GM23338 (cell line): ENCODE measurements at regions not wholly inside any gene's neighbourhood (a gene's known extent, or its start where the extent isn't known, plus 50 kb on each side); places are given as distances from the start of the nearest gene placed in this dataset.

Experiments used
- ATAC-seq: fragments of 200-7000 bp; cut with Tn5 transposase; 3 replicates; pipeline ENCODE4 v1.9.1; 2020
- DNase-seq: peaks from one replicate; pipeline ENCODE4 v3.0.0-alpha.2; 2015; ENCODE audit warnings: low spot score
- H2AFZ ChIP-seq: fragments of 200-600 bp; sonication (generic); 2 replicates; pipeline ENCODE4 v1.8.0; 2016; ENCODE audit warnings: antibody characterized with exemption, mild to moderate bottlenecking, moderate library complexity
- H3F3A ChIP-seq: fragments of 200-600 bp; sonication (generic); replicated peaks from 2 replicates; pipeline ENCODE4 v1.8.0; 2017; ENCODE audit warnings: antibody characterized with exemption, mixed run types, low read depth
- H3K27ac ChIP-seq: fragments of 200-600 bp; sonication (generic); 2 replicates; pipeline ENCODE4 v1.6.1; 2016; ENCODE audit warnings: low read depth
- H3K27me3 ChIP-seq: fragments of 200-600 bp; sonication (generic); 2 replicates; pipeline ENCODE4 v1.8.0; 2016; ENCODE audit warnings: mild to moderate bottlenecking, mixed run types, moderate library complexity; ENCODE audit not compliant: insufficient read depth
- H3K36me3 ChIP-seq: fragments of 200-600 bp; sonication (generic); 2 replicates; pipeline ENCODE4 v1.8.0; 2016; ENCODE audit warnings: mild to moderate bottlenecking; ENCODE audit not compliant: insufficient read depth
- H3K4me1 ChIP-seq: fragments of 200-600 bp; sonication (generic); 2 replicates; pipeline ENCODE4 v1.8.0; 2016; ENCODE audit warnings: mild to moderate bottlenecking, moderate library complexity; ENCODE audit not compliant: insufficient read depth
- H3K4me2 ChIP-seq: fragments of 200-600 bp; sonication (generic); 2 replicates; pipeline ENCODE4 v1.7.1; 2017; ENCODE audit warnings: mixed run types
- H3K4me3 ChIP-seq: fragments of 200-600 bp; sonication (generic); 2 replicates; pipeline ENCODE4 v1.6.1; 2016; ENCODE audit warnings: mixed run types
- H3K79me2 ChIP-seq: fragments of 200-600 bp; sonication (generic); replicated peaks from 2 replicates; pipeline ENCODE4 v1.8.0; 2017; ENCODE audit warnings: mild to moderate bottlenecking; ENCODE audit not compliant: insufficient read depth
- H3K9me2 ChIP-seq: fragments of 200-600 bp; sonication (generic); 2 replicates; pipeline ENCODE4 v1.8.0; 2017; ENCODE audit not compliant: insufficient read depth
- H4K20me1 ChIP-seq: fragments of 200-600 bp; sonication (generic); replicated peaks from 2 replicates; pipeline ENCODE4 v1.8.0; 2017; ENCODE audit warnings: mild to moderate bottlenecking; ENCODE audit not compliant: insufficient read depth
- H3K27ac Mint-ChIP-seq: 2 replicates; pipeline ENCODE4 v1.8.0; 2020; ENCODE audit warnings: inconsistent platforms, mild to moderate bottlenecking, moderate library complexity, mixed read lengths
- H3K27me3 Mint-ChIP-seq: 3 replicates; pipeline ENCODE4 v1.8.0; 2022; ENCODE audit warnings: low read depth, mild to moderate bottlenecking, moderate library complexity, mixed read lengths, inconsistent platforms; ENCODE audit not compliant: insufficient read depth, poor library complexity
- H3K36me3 Mint-ChIP-seq: 3 replicates; pipeline ENCODE4 v1.8.0; 2021; ENCODE audit warnings: low read depth, mild to moderate bottlenecking, inconsistent platforms, moderate library complexity, mixed read lengths
- H3K4me1 Mint-ChIP-seq: 3 replicates; pipeline ENCODE4 v1.8.0; 2020; ENCODE audit warnings: mild to moderate bottlenecking, inconsistent platforms, mixed read lengths
- H3K4me3 Mint-ChIP-seq: 3 replicates; pipeline ENCODE4 v1.8.0; 2021; ENCODE audit warnings: moderate library complexity, mild to moderate bottlenecking, inconsistent platforms, mixed read lengths
- H3K9me3 Mint-ChIP-seq: 3 replicates; pipeline ENCODE4 v1.8.0; 2020; ENCODE audit warnings: moderate library complexity, mild to moderate bottlenecking, inconsistent platforms, mixed read lengths
- CREB1 ChIP-seq: fragments of 250-450 bp; sonication (Bioruptor Pico); IDR thresholded peaks from 2 replicates; pipeline ENCODE4 v1.5.0; 2020; ENCODE audit warnings: low read depth, mild to moderate bottlenecking, moderate library complexity
- CTCF ChIP-seq, 2 experiments: fragments of 200-600 bp in 1 of 2; sonication (generic) in 1 of 2; conservative IDR thresholded peaks; 2 replicates each; pipeline versions ENCODE4 v1.5.1 to v1.6.1; 2016 to 2017; ENCODE audit warnings: antibody characterized with exemption in 2 of 2, low read depth in 2 of 2, mild to moderate bottlenecking in 2 of 2, moderate library complexity in 1 of 2
- ETS1 ChIP-seq: IDR thresholded peaks from 2 replicates; pipeline ENCODE4 v1.6.1; 2016; ENCODE audit warnings: antibody characterized with exemption
- EZH2 ChIP-seq: fragments of 200-600 bp; sonication (generic); IDR thresholded peaks from one replicate; pipeline ENCODE4 v1.8.0; 2017; ENCODE audit warnings: antibody characterized with exemption, mild to moderate bottlenecking, low read depth; ENCODE audit not compliant: unreplicated experiment
- EZH2phosphoT487 ChIP-seq: fragments of 200-600 bp; sonication (generic); IDR thresholded peaks from one replicate; pipeline ENCODE4 v1.8.1; 2018; ENCODE audit warnings: antibody characterized with exemption; ENCODE audit not compliant: unreplicated experiment
- JUNB ChIP-seq: IDR thresholded peaks from one replicate; pipeline ENCODE4 v1.6.1; 2016; ENCODE audit warnings: antibody characterized with exemption; ENCODE audit not compliant: unreplicated experiment
- POLR2AphosphoS5 ChIP-seq: IDR thresholded peaks from 2 replicates; pipeline ENCODE4 v1.6.1; 2016; ENCODE audit warnings: antibody characterized with exemption, low read depth
- REST ChIP-seq: IDR thresholded peaks from one replicate; pipeline ENCODE4 v1.6.1; 2018; ENCODE audit warnings: antibody characterized with exemption; ENCODE audit not compliant: unreplicated experiment
- STAT1 ChIP-seq: IDR thresholded peaks from one replicate; pipeline ENCODE4 v1.6.1; 2016; ENCODE audit warnings: antibody characterized with exemption; ENCODE audit not compliant: unreplicated experiment
- ZNF114 ChIP-seq: fragments of 250-450 bp; sonication (Bioruptor Pico); IDR thresholded peaks from 2 replicates; pipeline ENCODE4 v1.5.0; 2020; ENCODE audit warnings: mild to moderate bottlenecking, moderate library complexity
- ZNF331 ChIP-seq: fragments of 250-450 bp; sonication (Bioruptor Pico); IDR thresholded peaks from 2 replicates; pipeline ENCODE4 v1.5.0; 2020; ENCODE audit warnings: low read depth, mild to moderate bottlenecking, moderate library complexity
- ZNF462 ChIP-seq: fragments of 250-450 bp; sonication (Bioruptor Pico); IDR thresholded peaks from 2 replicates; pipeline ENCODE4 v1.5.0; 2020; ENCODE audit warnings: mild to moderate bottlenecking, moderate library complexity

- H3K4me1 ChIP-seq, result no peaks in the 10 kb centered on the region
- H2AFZ ChIP-seq, result no peak overlapping the region
- ATAC-seq, result no peak
- no peaks in the 10 kb centered on the region for H3F3A ChIP-seq
- H3K79me2 ChIP-seq, result no peaks in the 10 kb centered on the region
- no peak overlapping the region for H3K4me2 ChIP-seq
- no peak overlapping the region for H3K27ac Mint-ChIP-seq
- H3K27me3 ChIP-seq, result no peaks in the 10 kb centered on the region
- H4K20me1 ChIP-seq, result no peaks in the 10 kb centered on the region
- no peaks in the 10 kb centered on the region for H3K9me2 ChIP-seq
- no peaks in the 10 kb centered on the region for H3K27me3 Mint-ChIP-seq
- H3K4me3 ChIP-seq, result no peak overlapping the region
- no peak for DNase-seq
- TF ChIP-seq POLR2AphosphoS5, result no peak
- no peak for TF ChIP-seq ZNF331 (CRISPR knock-in tag)
- TF ChIP-seq CTCF (conservative IDR thresholded peaks at IDR 0.05; ENCODE audit: low read depth in 2 of 2), result no peak
- TF ChIP-seq STAT1, result no peak
- TF ChIP-seq EZH2phosphoT487, result no peak
- no peak for TF ChIP-seq REST
- TF ChIP-seq EZH2, result no peak
- TF ChIP-seq JUNB, result no peak
- TF ChIP-seq ZNF114 (CRISPR knock-in tag), result no peak
- TF ChIP-seq ZNF462 (CRISPR knock-in tag), result no peak
- TF ChIP-seq CREB1, result no peak
- no peak for TF ChIP-seq ETS1
- H3K4me3 Mint-ChIP-seq, result no peak overlapping the region
- H3K36me3 Mint-ChIP-seq, result no peaks in the 10 kb centered on the region
- no peaks in the 10 kb centered on the region for H3K9me3 Mint-ChIP-seq
- no peaks in the 10 kb centered on the region for H3K4me1 Mint-ChIP-seq
- H3K27ac ChIP-seq, result no peak overlapping the region
- no peaks in the 10 kb centered on the region for H3K36me3 ChIP-seq
These were observed 699.1 kb downstream of the KCNA4 start for GRCh38 chr11:29317694-29318093.
